GM21526 (cell line): ENCODE measurements at regions not wholly inside any gene's neighbourhood (a gene's known extent, or its start where the extent isn't known, plus 50 kb on each side); places are given as distances from the start of the nearest gene placed in this dataset.

Experiments
- ATAC-seq: cut with Tn5 transposase; IDR thresholded peaks from one replicate; pipeline ENCODE4 v1.9.1; 2021; ENCODE audit warnings: moderate library complexity; ENCODE audit not compliant: unreplicated experiment, low FRiP score

GRCh38 chr4:154107337-154107736, 318.5 kb upstream of the SFRP2 start:
- no peak for ATAC-seq

DNA sequence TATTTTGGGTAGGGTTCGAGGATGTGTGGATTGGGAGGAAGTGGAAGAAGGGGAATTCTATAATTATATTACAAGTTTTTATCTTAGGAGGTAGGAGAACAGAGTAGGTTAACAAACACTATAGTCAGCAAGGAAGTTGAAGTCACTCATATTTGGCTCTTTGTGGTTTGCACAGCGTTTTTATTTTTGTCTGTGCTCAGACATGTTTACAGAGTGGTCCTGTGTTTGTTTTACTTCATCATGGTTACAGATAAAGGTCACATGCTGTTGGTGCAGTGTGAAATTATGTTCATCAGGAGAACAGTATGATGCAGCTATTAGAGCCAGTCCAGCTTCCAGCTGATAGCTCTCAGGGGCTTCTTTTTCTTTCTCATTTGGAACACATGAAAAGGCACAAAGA, 299.9 kb upstream of the SFRP2 start:
- ATAC-seq: no peak

- no peak for ATAC-seq
These were observed 297.4 kb upstream of the SFRP2 start for GRCh38 chr4:154086247-154086646.

GRCh38 chr4:154084864-154085263, 296.0 kb upstream of the SFRP2 start:
- ATAC-seq: no peak

DNA sequence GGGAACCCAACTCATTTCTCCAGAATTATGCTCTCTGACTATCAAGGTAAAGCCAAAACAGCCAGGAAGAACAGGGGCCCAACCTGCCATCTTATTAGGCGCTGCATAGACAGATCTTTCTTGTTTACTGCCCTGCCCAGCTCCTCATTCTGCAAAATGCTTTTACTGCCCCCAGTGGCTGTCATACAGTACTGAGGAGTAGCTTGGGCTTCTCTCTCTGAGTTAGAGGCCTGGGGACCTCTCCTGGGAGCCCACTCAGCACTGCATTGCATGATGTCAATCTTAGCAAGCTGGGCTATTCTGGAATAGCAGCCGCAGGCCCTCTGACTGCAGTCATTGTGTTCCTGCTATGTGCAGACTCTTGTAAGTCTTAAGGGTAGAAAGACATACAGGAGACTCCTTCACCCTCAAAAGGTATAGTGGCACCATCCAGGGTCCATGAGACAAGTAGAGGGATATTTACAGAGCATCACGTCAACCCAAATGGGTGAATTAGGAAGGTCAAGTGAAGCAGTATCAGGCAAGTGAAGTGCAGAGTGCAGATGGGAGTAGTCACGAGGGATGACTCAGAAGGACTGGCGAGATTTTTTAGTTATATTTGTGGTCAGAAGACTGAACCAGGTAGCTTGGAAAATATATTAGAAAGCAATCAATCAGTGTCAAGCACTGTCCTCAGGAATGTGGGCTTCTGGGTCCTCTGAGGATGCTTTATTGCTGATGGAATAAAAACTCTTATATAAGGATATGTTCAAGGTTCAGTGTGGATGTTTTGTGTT, 294.1 kb upstream of the SFRP2 start:
- peak; percentile 78 for ATAC-seq

- ATAC-seq: no peak
These were observed 292.5 kb upstream of the SFRP2 start for GRCh38 chr4:154081391-154081790.

DNA sequence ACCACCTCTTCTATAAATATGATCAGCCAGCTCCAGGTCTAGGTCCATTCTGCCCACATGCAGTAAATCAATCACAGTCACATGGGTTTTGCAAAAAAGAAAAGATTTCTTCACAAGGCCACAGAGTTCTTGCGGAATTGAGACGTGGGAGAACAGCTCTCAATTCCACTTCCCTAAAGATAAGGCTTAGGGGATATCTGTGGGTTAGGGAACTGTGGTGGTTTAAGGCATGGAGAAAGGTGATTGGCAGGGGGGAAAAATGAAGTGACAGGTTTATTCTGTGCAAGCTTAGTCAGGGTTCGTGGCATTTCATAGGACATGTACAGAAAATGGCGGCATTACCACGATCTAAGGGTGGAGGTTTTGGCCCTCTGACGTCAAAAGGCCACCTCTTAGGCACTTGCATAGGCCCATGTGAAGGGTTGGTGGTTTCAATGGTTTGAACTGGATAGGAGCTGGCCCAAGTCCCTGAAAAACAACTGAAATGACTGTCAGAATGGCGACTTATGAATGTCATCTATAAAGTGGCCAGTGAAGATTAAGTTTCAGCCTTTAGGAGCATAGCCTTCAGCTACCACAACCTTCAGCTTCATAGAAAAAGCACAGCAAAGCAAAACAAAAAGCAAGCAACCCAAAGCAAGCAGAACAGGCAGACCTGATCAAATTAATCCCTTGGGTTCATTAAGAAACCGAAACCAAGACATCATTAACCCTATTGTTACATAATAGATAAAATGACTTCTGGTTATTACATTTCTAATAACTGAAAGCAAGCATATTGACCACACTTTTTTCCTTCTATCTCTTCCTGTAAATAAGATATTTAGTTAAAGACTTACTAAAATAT, 289.8 kb upstream of the SFRP2 start:
- ATAC-seq: no peak

GRCh38 chr4:154076921-154077320, 288.0 kb upstream of the SFRP2 start:
- no peak for ATAC-seq

- ATAC-seq: no peak
These were observed 284.4 kb upstream of the SFRP2 start for GRCh38 chr4:154073107-154073822.

DNA sequence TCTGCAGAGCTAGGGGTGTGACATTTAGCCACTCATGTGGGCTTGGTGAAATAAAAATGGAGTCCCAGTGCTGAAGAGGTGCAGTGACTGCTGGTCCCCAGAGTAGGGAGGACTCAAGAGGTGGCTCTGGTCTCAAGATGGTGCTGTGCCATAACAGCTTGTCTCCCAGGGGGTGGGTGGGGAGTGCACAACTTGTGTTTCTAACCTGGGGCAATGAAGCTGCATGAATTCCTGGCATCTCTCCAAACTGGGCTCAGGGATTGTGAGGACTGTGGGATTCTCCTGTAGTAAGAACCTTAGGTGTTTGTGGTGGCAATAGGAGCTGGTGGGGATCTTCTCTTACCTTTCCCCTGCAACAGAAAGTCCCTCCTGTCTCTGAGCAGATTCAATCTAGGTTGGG, 278.9 kb upstream of the SFRP2 start:
- ATAC-seq: no peak

DNA sequence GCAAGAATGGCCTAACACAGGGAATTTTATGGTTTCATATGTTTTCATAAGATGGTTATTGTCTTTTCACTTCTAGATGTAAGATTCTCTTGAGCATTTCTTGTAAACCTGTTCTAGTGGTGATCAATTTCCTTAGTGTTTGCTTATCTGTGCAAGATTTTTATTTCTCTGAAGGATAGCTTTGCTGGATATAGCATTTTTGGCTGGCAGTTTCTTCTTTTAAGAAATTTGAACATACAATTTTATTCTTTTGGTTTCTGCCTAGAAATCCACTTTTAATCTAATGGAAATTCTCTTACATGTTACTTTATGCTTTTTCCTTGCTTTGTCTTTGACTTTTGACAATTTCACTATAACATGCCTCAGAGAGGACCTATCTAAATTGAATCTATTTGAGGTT, 276.5 kb upstream of the SFRP2 start:
- ATAC-seq: no peak

- ATAC-seq: no peak
These were observed 275.4 kb upstream of the SFRP2 start for GRCh38 chr4:154064244-154064643.

- ATAC-seq: no peak
These were observed 260.7 kb upstream of the SFRP2 start for GRCh38 chr4:154049457-154050181.

DNA sequence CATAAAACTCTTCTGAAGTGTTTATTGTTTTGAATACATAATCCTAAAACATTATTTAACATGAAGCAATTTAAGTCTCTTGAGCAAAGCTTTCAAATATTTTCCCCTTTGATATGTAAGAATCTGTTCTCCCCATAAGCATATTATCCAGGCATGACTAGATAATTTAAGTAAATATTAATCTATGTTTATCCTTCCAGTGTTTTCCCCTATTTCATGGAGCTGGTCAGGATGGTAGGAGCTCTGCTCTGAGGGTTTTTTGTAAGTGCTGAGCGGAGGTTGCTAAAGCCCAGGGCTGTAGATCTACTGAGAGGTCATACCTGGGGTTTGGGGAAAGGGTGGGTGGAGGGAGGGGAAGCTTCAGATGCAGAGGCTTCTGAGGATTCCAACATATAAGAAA, 258.9 kb upstream of the SFRP2 start:
- ATAC-seq: no peak

GRCh38 chr4:154044742-154045485, 256.0 kb upstream of the SFRP2 start:
- no peak for ATAC-seq

- ATAC-seq: no peak
These were observed 255.2 kb upstream of the SFRP2 start for GRCh38 chr4:154044108-154044531.

DNA sequence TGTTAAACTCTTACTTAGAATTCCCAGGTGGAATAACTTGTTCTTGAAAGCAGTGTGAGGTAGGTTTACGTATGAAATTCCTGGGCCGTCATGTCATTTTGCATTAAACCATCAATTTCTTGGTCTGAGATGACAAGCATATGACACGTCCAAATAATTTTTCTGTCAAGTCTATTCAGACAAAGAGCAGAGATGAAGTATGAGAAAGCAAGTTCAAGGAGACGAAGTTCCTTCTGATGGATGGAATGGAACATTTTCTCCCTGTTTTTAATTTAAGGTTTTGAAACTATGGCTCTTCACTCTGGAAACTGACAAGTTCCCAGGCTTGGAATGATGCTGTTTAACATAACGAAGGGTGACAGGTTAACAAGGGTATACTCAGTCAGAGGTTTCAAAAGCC, 252.8 kb upstream of the SFRP2 start:
- ATAC-seq: no peak

GRCh38 chr4:154039435-154040343, 250.8 kb upstream of the SFRP2 start:
- ATAC-seq: no peak

- ATAC-seq: no peak
These were observed 248.0 kb upstream of the SFRP2 start for GRCh38 chr4:154036856-154037255.
